Neuron (in vitro differentiated cells): ENCODE measurements at regions not wholly inside any gene's neighbourhood (a gene's known extent, or its start where the extent isn't known, plus 50 kb on each side); places are given as distances from the start of the nearest gene placed in this dataset.
"Not testable (repeated sequence)": the region's sequence is repeated elsewhere in the genome, so short reads cannot be mapped to it uniquely, and the experiment has no call there.

Source experiments
- H2AFZ ChIP-seq: one replicate; pipeline ENCODE4 v1.6.1; 2013; ENCODE audit warnings: low read depth, mild to moderate bottlenecking, inconsistent platforms, low read length, moderate library complexity
- H3K27me3 ChIP-seq: one replicate; pipeline ENCODE4 v1.6.1; 2013; ENCODE audit warnings: low read length; ENCODE audit not compliant: insufficient read depth
- H3K36me3 ChIP-seq: one replicate; pipeline ENCODE4 v1.6.1; 2013; ENCODE audit warnings: low read length; ENCODE audit not compliant: insufficient read depth
- H3K4me1 ChIP-seq: one replicate; pipeline ENCODE4 v1.6.1; 2013; ENCODE audit warnings: low read length; ENCODE audit not compliant: insufficient read depth
- H3K4me3 ChIP-seq: 2 replicates; pipeline ENCODE4 v1.5.1; 2013; ENCODE audit warnings: mild to moderate bottlenecking, low read length, moderate library complexity
- H3K9me3 ChIP-seq: one replicate; pipeline ENCODE4 v1.6.1; 2013; ENCODE audit warnings: low read length

DNA sequence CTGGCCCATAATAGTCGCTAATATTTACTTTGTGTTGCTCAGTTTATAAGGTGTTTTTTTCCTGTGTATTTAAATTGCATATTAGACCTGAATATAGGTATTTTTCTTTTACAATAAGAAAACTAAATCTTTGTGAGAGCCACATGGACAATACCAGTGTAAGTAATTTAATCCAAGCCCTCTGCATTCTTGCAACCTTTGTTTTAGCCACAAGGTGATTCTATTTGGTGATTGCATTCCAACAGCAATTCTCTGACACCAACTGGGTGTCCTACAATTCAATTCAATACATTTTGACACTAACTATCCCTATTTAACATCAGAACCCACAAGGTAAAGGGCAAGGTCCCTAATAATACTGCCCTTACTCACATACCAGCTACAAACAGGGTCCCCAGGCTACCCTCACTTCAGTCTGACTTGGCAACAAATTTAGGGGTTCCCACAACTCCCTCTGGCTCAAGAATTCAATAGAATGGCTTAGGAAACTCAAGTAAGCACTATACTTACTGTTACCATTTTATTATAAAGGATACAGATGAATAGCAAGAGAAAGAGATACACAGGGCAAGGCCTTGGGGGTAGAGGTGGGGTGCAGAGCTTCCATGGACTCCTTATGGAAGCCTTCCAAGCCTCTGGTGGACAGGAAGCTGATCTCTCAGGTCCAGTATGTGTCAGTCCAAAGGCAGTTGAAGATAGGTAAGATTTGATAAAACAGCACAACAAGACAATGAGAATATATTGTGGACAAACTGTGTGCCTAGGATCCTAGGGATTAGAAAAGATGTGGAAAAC lies 169.3 kb downstream of the CD83 start:
- no peaks in the 10 kb centered on the region for H3K9me3 ChIP-seq
- H3K4me1 ChIP-seq, result peaks cover 22% of the 10 kb centered on the region
- H3K4me3 ChIP-seq, result no peak overlapping the region
- H3K36me3 ChIP-seq, result no peaks in the 10 kb centered on the region
- H2AFZ ChIP-seq, result no peak overlapping the region
- H3K27me3 ChIP-seq, result no peaks in the 10 kb centered on the region

DNA sequence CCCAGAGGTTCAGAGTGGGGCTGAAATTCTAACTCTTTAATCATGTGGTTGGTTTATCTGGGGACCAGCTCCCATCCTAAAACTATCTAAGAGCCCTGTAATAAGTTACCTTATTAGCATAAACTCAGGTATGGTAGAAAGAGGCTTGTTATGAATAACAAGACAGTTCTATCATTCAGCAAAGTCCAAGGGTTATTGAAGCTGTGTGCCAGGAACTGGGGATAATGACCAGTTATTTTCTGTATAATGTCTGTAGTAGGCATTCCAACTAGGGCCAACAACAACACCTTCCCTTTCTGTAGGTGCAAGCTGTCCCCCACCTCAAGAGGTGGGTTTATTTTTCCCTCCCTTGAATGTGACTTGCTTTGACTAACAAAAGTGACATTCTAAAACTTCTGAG lies 170.1 kb downstream of the CD83 start:
- H3K9me3 ChIP-seq, result no peaks in the 10 kb centered on the region
- no peaks in the 10 kb centered on the region for H3K36me3 ChIP-seq
- H3K4me3 ChIP-seq, result no peak overlapping the region
- H3K4me1 ChIP-seq, result peaks cover 22% of the 10 kb centered on the region
- H3K27me3 ChIP-seq, result no peaks in the 10 kb centered on the region
- no peak overlapping the region for H2AFZ ChIP-seq

DNA sequence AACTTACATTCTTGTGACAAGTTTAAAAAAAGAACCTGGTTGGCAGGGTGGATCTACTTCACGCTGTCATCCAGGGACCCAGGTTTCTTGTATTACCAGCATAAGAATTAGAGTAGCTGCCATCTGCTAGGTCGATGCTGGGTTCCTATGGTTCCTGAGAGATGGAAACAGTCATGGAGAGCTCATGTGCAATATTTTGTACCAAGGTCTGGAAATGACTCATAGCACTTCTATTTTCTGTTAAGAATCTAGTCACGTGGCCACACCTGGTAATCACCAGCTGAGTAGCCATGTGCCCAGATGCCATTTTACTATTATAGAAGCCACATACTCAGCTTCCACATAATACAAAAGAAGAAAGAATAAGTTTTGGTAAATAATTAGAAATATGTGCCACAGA lies 171.3 kb downstream of the CD83 start:
- Histone ChIP-seq H3K9me3 (no peaks in the 10 kb centered on the region), H3K4me3 (no peak overlapping the region), H3K27me3 (no peaks in the 10 kb centered on the region), H3K36me3 (no peaks in the 10 kb centered on the region), H2AFZ (no peak overlapping the region), H3K4me1 (peaks cover 22% of the 10 kb centered on the region)

DNA sequence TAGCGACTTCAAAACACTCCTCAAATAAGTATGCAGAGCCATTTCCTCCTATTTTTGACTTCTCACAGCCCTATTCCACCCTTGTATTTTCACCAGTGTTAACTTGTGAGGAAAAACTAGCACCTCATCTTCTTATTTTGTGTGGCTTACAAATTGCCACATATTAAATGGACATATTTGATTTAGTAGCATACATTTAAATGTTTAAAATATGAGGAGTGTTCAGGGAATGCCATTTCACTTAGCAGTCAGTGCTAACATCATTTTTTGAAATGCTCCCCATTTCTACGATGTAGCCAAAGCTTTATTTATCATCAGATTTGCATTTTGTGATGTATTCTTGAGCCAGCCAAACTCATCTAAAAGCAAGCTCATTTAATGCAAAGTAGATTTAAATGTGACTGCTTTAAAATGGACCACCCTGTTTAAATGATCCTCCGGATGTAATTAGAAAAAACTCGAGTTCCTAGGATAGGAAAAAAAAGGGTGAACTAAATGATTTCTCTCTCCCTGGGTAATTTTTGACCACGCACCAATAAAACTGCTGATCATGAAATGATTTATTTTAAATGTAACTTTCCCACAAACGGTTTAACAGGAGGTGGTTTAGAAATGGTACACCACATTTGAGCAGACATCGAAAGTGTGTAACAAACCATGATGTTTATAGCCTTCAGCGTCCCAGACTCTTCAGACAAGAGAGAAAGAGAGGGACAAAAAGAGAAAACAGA lies 172.6 kb downstream of the CD83 start:
- Histone ChIP-seq H3K27me3 (no peaks in the 10 kb centered on the region), H3K9me3 (no peaks in the 10 kb centered on the region), H3K4me1 (peaks cover 18% of the 10 kb centered on the region), H2AFZ (no peak overlapping the region), H3K36me3 (no peaks in the 10 kb centered on the region), H3K4me3 (no peak overlapping the region)

DNA sequence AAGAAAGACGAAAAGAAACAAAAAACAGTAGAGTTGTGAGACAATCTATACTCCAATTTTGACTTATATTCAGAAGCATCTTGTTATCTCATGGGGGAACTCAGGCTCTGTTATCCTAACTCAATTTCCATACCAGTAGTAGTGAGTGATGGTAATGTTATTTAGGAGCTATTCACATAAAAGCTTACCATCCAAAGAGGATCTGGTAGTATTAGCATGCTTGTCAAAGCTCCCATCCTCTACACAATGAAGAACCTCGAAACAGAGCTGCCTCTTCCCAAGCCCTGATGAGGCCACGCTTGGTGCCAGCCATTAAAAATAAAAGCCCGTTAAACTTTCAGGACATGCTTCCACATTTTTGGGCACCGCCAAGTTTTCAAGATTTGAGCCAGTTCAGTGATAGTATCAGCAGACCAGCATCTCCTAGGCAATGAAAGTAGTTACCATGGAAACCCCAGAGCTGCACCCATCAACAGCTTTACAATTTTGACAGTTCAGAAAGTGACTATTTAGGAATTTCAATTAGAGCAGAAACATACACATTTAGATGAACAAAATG lies 173.3 kb downstream of the CD83 start:
- no peak overlapping the region for H3K4me3 ChIP-seq
- no peak overlapping the region for H2AFZ ChIP-seq
- peaks cover 15% of the 10 kb centered on the region for H3K4me1 ChIP-seq
- H3K9me3 ChIP-seq, result no peaks in the 10 kb centered on the region
- H3K27me3 ChIP-seq, result no peaks in the 10 kb centered on the region
- no peaks in the 10 kb centered on the region for H3K36me3 ChIP-seq

DNA sequence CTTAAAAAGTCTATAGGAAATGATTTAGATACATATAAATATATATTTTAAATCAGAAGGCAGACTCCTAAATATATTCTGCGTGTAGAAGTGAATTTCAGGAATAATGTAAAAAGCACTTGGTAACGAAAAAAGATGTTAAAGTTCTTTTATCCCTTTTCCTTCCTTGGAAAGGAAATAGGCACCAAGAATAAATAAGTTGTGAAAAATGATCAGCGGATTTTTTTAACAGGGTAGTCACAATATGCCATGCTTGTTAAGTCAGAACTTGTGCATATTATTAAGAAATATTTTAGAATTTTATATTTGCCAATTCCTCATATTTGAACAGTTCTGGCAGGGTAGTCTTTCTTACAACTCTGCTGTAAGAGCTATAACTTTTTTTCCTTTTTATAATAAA lies 173.8 kb downstream of the CD83 start:
- H3K36me3 ChIP-seq, result no peaks in the 10 kb centered on the region
- no peaks in the 10 kb centered on the region for H3K27me3 ChIP-seq
- H2AFZ ChIP-seq, result no peak overlapping the region
- H3K4me1 ChIP-seq, result peaks cover 15% of the 10 kb centered on the region
- no peak overlapping the region for H3K4me3 ChIP-seq
- no peaks in the 10 kb centered on the region for H3K9me3 ChIP-seq

DNA sequence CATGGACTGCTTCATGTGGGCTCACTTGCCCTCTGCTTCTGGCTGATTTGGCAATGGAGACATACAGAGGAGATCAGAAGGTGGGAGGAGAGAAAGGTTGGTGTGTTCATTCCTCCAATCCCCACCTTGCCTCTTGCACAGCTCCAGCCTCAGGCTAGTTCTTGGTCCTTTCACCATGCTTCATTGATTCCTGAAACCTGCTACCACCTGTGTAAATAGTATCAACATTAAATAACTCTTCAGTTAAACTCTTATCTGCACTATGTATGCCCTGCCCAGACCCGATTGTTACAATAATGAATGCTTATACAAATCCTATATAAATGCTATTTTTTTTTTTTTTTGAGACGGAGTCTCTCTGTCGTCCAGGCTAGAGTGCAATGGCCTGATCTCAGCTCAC lies 174.5 kb downstream of the CD83 start:
- H3K27me3 ChIP-seq, result no peaks in the 10 kb centered on the region
- H3K4me3 ChIP-seq, result no peak overlapping the region
- no peaks in the 10 kb centered on the region for H3K9me3 ChIP-seq
- peaks cover 15% of the 10 kb centered on the region for H3K4me1 ChIP-seq
- H3K36me3 ChIP-seq, result no peaks in the 10 kb centered on the region
- no peak overlapping the region for H2AFZ ChIP-seq

DNA sequence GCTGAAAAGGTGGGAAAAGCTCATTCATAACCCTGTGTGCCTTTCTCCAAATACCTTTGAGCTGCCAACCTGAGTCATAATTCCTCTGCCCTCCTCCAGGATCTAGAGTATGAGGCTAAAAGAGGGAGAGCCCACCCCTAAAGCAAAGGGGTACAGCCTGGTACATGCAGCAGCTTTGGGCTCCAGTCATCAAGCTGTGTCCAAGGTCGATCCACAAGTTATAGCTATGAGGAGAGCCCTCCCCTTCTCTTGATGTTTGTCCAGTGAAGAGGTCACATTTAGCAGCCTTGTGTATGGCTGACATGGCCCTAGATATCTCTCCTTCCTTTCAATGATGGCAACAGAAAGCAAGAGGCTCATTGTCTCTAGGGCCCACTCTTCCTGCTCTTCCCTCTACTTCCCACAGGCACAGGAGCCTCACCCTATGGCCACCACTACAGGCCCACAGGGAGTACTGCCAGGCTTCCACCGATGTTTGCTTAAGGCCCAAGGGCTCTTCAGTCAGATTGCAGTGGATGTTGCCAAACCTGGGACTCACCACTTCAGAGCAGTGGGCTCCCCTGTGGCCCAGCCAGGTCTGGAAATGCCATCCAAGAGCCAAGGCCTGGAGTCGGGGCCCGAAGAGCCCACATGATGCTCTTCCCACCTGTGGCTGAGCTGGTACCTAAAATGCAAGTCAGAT lies 176.8 kb downstream of the CD83 start:
- Histone ChIP-seq H3K9me3 (no peaks in the 10 kb centered on the region), H2AFZ (no peak overlapping the region), H3K27me3 (no peaks in the 10 kb centered on the region), H3K4me1 (peaks cover 15% of the 10 kb centered on the region), H3K4me3 (no peak overlapping the region), H3K36me3 (no peaks in the 10 kb centered on the region)

DNA sequence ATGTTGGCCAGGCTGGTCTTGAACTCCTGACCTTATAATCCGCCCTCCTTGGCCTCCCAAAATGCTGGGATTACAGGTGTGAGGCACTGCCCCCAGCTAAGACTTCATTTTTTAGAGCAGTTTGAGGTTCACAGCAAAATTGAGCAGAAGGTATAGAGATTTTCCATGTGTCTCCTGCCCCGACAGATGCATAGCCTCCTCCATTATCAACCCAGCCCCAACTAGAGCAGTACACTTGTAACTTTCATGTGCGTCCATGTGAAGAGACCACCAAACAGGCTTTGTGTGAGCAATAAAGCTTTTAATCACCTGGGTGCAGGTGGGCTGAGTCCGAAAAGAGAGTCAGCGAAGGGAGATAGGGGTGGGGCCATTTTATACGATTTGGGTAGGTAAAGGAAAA lies 179.1 kb downstream of the CD83 start:
- not testable (repeated sequence) for H3K4me3 ChIP-seq, H3K4me1 ChIP-seq, H3K27me3 ChIP-seq, H3K9me3 ChIP-seq, H2AFZ ChIP-seq, H3K36me3 ChIP-seq

DNA sequence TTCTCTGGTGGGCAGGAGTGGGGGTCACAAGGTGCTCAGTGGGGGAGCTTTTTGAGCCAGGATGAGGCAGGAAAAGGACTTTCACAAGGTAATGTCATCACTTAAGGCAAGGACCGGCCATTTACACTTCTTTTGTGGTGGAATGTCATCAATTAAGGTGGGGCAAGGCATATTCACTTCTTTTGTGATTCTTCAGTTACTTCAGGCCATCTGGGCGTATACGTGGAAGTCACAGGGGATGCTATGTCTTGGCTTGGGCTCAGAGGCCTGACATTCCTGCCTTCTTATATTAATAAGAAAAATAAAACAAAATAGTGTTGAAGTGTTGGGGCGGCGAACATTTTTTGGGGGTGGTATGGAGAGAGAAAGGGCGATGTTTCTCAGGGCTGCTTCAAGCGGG lies 179.5 kb downstream of the CD83 start:
- H3K9me3 ChIP-seq, H3K36me3 ChIP-seq, H3K4me3 ChIP-seq, H2AFZ ChIP-seq, H3K27me3 ChIP-seq, H3K4me1 ChIP-seq: not testable (repeated sequence)

DNA sequence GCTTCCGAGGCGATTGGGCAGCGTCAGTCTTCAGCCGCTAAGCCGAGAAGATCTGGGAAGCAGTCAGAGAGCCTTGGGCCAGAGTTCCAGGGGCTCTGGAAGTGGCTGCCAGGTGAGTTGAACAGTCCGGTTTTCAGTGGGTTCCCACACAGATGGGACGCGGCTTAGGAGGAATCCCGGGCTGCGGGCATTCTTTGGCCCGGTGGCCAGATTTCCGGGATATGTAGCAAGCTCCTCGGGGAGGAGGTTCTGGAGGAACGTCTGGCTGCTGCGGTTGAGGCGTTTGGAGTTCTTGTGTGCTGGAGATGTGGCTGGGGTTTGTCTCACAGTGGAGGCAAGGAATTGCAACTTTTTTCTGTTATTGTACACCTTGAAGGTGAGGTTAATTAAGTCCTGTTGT lies 182.6 kb downstream of the CD83 start:
- H3K27me3 ChIP-seq, H3K4me1 ChIP-seq, H2AFZ ChIP-seq, H3K36me3 ChIP-seq, H3K4me3 ChIP-seq, H3K9me3 ChIP-seq: not testable (repeated sequence)

DNA sequence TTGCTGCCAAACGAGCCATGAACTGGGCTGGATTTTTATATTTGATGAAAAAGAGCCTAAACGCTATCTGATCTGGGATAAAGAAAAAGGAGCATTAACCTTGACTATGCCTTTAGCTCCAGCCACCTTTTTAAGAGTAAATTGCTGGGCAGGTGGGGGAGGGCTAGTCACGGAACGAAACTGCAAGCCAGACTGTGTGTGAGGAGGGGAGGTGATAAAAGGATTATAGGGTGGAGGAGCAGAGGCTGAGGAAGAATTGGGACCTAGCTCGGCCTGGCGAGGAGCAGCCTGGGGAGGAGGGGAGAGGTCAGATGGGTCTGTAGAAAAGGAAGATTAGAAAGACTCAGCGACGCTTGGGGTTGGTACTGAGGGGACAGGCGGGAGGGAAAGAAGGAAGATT lies 183.1 kb downstream of the CD83 start:
- not testable (repeated sequence) for H3K4me3 ChIP-seq, H2AFZ ChIP-seq, H3K9me3 ChIP-seq, H3K36me3 ChIP-seq, H3K4me1 ChIP-seq, H3K27me3 ChIP-seq

DNA sequence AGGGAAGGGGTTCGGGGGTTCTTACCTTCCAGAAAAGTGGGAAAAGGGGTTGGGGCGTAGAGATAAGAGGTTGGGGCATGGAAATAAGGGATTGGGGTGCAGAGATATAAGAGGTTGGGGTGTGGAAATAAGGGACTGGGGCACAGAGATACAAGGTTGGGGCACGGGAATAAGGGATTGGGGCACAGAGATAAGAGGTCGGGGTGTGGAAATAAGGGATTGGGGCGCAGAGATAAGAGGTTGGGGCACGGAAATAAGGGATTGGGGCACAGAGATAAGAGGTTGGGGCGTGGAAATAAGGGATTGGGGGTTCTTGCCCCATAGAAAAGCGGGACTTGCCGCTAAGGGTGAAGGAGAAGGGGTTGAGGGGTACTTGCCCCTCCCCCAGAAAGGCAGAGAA lies 183.9 kb downstream of the CD83 start:
- H3K36me3 ChIP-seq, H3K4me1 ChIP-seq, H3K4me3 ChIP-seq, H3K9me3 ChIP-seq, H2AFZ ChIP-seq, H3K27me3 ChIP-seq: not testable (repeated sequence)
